H1 (cell line): ENCODE measurements at regions not wholly inside any gene's neighbourhood (a gene's known extent, or its start where the extent isn't known, plus 50 kb on each side); places are given as distances from the start of the nearest gene placed in this dataset.
A peak's percentile ranks its signal among the peaks of the same experiment; 100 is the strongest.

Experiments
- CTCF ChIA-PET: fragments of 300-600 bp; sonication (Branson Sonifier 250); formaldehyde crosslinking; loops from one replicate; lab custom pipeline; 2021; ENCODE audit not compliant: partially characterized antibody; lab: Charles Lee
- POLR2A ChIA-PET: fragments of 300-600 bp; sonication (Branson Sonifier 250); formaldehyde crosslinking; loops from one replicate; lab custom pipeline; 2021; ENCODE audit warnings: inconsistent platforms; ENCODE audit not compliant: partially characterized antibody; lab: Charles Lee
- DNase-seq, 2 experiments: peaks; one replicate each; pipeline versions ENCODE4 v3.0.0 to v3.0.0-alpha.2; 2010 to 2022; ENCODE audit warnings: low spot score in 2 of 2, low read depth in 1 of 2, mixed read lengths in 1 of 2
- FAIRE-seq: peaks from 2 replicates; lab custom pipeline; 2011; peaks lifted over from hg19 to GRCh38; lab: Jason Lieb, UNC
- H2AFZ ChIP-seq: 2 replicates; pipeline ENCODE4 v1.8.1; 2012; ENCODE audit warnings: low read length, inconsistent platforms
- H2AK5ac ChIP-seq: 2 replicates; pipeline ENCODE4 v1.6.1; 2013; ENCODE audit warnings: low read depth, low read length
- H2BK120ac ChIP-seq: replicated peaks from 2 replicates; pipeline ENCODE3; 2013; ENCODE audit warnings: low read depth, low read length, inconsistent platforms
- H2BK12ac ChIP-seq: 2 replicates; pipeline ENCODE4 v1.6.1; 2013; ENCODE audit warnings: low read depth, low read length
- H2BK15ac ChIP-seq: 2 replicates; pipeline ENCODE4 v1.6.1; 2013; ENCODE audit warnings: low read length
- H2BK20ac ChIP-seq: 2 replicates; pipeline ENCODE4 v1.6.1; 2013; ENCODE audit warnings: low read length
- H2BK5ac ChIP-seq: 2 replicates; pipeline ENCODE4 v1.6.1; 2013; ENCODE audit warnings: low read depth, low read length
- H3K14ac ChIP-seq: 2 replicates; pipeline ENCODE4 v1.6.1; 2013; ENCODE audit warnings: inconsistent platforms; ENCODE audit not compliant: insufficient read length
- H3K18ac ChIP-seq: 2 replicates; pipeline ENCODE4 v1.6.1; 2013; ENCODE audit warnings: low read length; ENCODE audit errors: extremely low read depth
- H3K23ac ChIP-seq: 2 replicates; pipeline ENCODE4 v1.6.1; 2013; ENCODE audit warnings: inconsistent platforms; ENCODE audit not compliant: insufficient read length
- H3K23me2 ChIP-seq: 2 replicates; pipeline ENCODE4 v1.6.1; 2013; ENCODE audit warnings: low read depth, low read length
- H3K27ac ChIP-seq: 2 replicates; pipeline ENCODE4 v1.6.1; 2011; ENCODE audit warnings: low read depth, low read length, inconsistent platforms
- H3K27me3 ChIP-seq, 4 experiments: replicated peaks in 1 of 4; 1 replicate in 1 of 4; 2 replicates in 3 of 4; pipeline versions ENCODE4 v1.6.1 to v1.8.1; 2011 to 2013; ENCODE audit warnings: low read length in 3 of 4, mild to moderate bottlenecking in 3 of 4, inconsistent platforms in 2 of 4, mixed read lengths in 2 of 4, moderate library complexity in 1 of 4; ENCODE audit not compliant: control insufficient read depth in 3 of 4, insufficient read depth in 3 of 4; ENCODE audit errors: extremely low read depth in 1 of 4
- H3K36me3 ChIP-seq, 4 experiments: 2 replicates each; pipeline versions ENCODE4 v1.6.1 to v1.8.1; 2011 to 2013; ENCODE audit warnings: mild to moderate bottlenecking in 4 of 4, low read length in 3 of 4, moderate library complexity in 2 of 4, control low read depth in 1 of 4, inconsistent platforms in 1 of 4; ENCODE audit not compliant: insufficient read depth in 4 of 4, control insufficient read depth in 2 of 4
- H3K4ac ChIP-seq: replicated peaks from 2 replicates; pipeline ENCODE3; 2013; ENCODE audit warnings: low read length, low read depth, mixed read lengths, inconsistent platforms; ENCODE audit not compliant: insufficient read length
- H3K4me1 ChIP-seq, 4 experiments: replicated peaks in 1 of 4; 1 replicate in 1 of 4; 2 replicates in 3 of 4; pipeline versions ENCODE4 v1.6.1 to v1.8.1; 2011 to 2013; ENCODE audit warnings: low read length in 3 of 4, inconsistent platforms in 2 of 4, mixed read lengths in 1 of 4; ENCODE audit not compliant: insufficient read depth in 4 of 4, control insufficient read depth in 3 of 4
- H3K4me2 ChIP-seq, 2 experiments: 2 replicates each; pipeline versions ENCODE4 v1.6.1 to v1.8.1; 2011 to 2013; ENCODE audit warnings: low read depth in 2 of 2, low read length in 2 of 2, control low read depth in 1 of 2, inconsistent platforms in 1 of 2, mild to moderate bottlenecking in 1 of 2; ENCODE audit not compliant: insufficient read depth in 1 of 2
- H3K4me3 ChIP-seq, 4 experiments: fragments of 200-600, 300-600 bp in 1 of 4; sonication (generic), shearing (Covaris generic), sonication (Bioruptor Twin) in 1 of 4; 2 replicates each; pipeline versions ENCODE4 v1.5.1 to v1.8.1; 2011 to 2016; ENCODE audit warnings: low read length in 4 of 4, low read depth in 3 of 4, control low read depth in 2 of 4, inconsistent platforms in 2 of 4, mild to moderate bottlenecking in 2 of 4, mixed read lengths in 1 of 4, moderate library complexity in 1 of 4; ENCODE audit not compliant: insufficient read depth in 2 of 4; ENCODE audit errors: extremely low read depth in 1 of 4
- H3K56ac ChIP-seq: replicated peaks from 2 replicates; pipeline ENCODE3; 2013; ENCODE audit warnings: low read depth, mild to moderate bottlenecking, mixed read lengths, low read length, inconsistent platforms; ENCODE audit not compliant: insufficient read length
- H3K79me1 ChIP-seq: 2 replicates; pipeline ENCODE4 v1.6.1; 2013; ENCODE audit warnings: low read depth, low read length, control low read depth
- H3K79me2 ChIP-seq, 2 experiments: 2 replicates each; pipeline versions ENCODE4 v1.6.1 to v1.8.1; 2012 to 2013; ENCODE audit warnings: low read length in 2 of 2, mild to moderate bottlenecking in 2 of 2, inconsistent platforms in 1 of 2; ENCODE audit not compliant: insufficient read depth in 2 of 2, control insufficient read depth in 1 of 2
- H3K9ac ChIP-seq, 4 experiments: replicated peaks in 1 of 4; 1 replicate in 1 of 4; 2 replicates in 3 of 4; pipeline versions ENCODE4 v1.6.1 to v1.8.1; 2011 to 2013; ENCODE audit warnings: low read depth in 3 of 4, low read length in 3 of 4, control low read depth in 2 of 4, mild to moderate bottlenecking in 2 of 4, moderate library complexity in 2 of 4, inconsistent platforms in 1 of 4; ENCODE audit errors: extremely low read depth in 1 of 4
- H3K9me3 ChIP-seq, 2 experiments: 2 replicates each; pipeline versions ENCODE4 v1.6.1 to v1.8.1; 2012 to 2013; ENCODE audit warnings: mild to moderate bottlenecking in 2 of 2, moderate library complexity in 2 of 2, control low read depth in 1 of 2, inconsistent platforms in 1 of 2, low read depth in 1 of 2, low read length in 1 of 2, mixed read lengths in 1 of 2; ENCODE audit not compliant: insufficient read depth in 2 of 2
- H4K20me1 ChIP-seq, 2 experiments: replicated peaks in 1 of 2; 2 replicates each; pipeline versions ENCODE3 to v1.8.1; 2011 to 2013; ENCODE audit warnings: inconsistent platforms in 2 of 2, low read length in 2 of 2, mild to moderate bottlenecking in 1 of 2; ENCODE audit not compliant: insufficient read depth in 2 of 2, control insufficient read depth in 1 of 2
- H4K5ac ChIP-seq: 2 replicates; pipeline ENCODE4 v1.6.1; 2013; ENCODE audit warnings: low read length, low read depth, mixed read lengths, inconsistent platforms; ENCODE audit not compliant: insufficient read length
- H4K8ac ChIP-seq: 2 replicates; pipeline ENCODE4 v1.8.0; 2013; ENCODE audit warnings: mild to moderate bottlenecking, moderate library complexity, low read length, inconsistent platforms; ENCODE audit not compliant: insufficient read depth; ENCODE audit errors: extremely low read depth
- H4K91ac ChIP-seq: replicated peaks from 2 replicates; pipeline ENCODE3; 2013; ENCODE audit warnings: low read length, mixed read lengths, inconsistent platforms; ENCODE audit not compliant: insufficient read length
- BACH1 ChIP-seq: IDR thresholded peaks from 2 replicates; pipeline ENCODE4 v1.6.1; 2012; ENCODE audit warnings: low read length, improper control_type of control experiment
- EGR1 ChIP-seq: IDR thresholded peaks from 2 replicates; pipeline ENCODE4 v1.6.1; 2011; ENCODE audit warnings: low read depth, low read length, borderline replicate concordance
- NRF1 ChIP-seq: IDR thresholded peaks from 2 replicates; pipeline ENCODE4 v1.6.1; 2011; ENCODE audit warnings: mild to moderate bottlenecking, low read depth, low read length, improper control_type of control experiment
- WGBS, 2 experiments: shearing (Covaris generic) in 1 of 2; methylation state at CpG; one replicate each; pipeline versions ENCODE4 v1.1.6 to v1.1.7; 2013 to 2015; ENCODE audit warnings: low lambda C conversion rate in 2 of 2, mixed read lengths in 2 of 2, inconsistent platforms in 1 of 2, low coverage in 1 of 2, missing lambda C conversion rate in 1 of 2; ENCODE audit not compliant: insufficient replicate concordance in 2 of 2, insufficient coverage in 1 of 2, insufficient read length in 1 of 2; ENCODE audit errors: extremely low coverage in 1 of 2, missing lambda C conversion rate in 1 of 2; 5-methylcytosine and 5-hydroxymethylcytosine counted together

DNA sequence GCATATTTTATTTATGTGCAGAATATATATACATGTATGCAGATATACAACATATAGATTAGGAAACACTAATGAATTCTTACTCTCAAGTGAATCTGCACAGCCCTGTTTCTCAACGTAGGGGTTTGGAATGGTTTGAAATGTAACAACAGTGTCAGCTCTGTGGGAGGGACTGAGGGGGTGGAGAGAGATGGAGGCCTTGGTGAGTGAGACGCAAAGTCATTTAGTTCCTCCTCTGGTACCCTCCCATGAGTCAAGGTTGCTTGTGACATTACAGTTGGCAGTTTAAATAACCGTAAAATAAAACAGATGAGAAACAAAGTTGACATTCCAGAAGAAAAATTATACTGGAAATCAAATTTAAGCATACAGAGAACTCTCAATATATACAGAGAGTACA, 313.0 kb upstream of the PRKD1 start:
- POLR2A ChIA-PET, result no interaction called here
- H3K36me3 ChIP-seq, result no peaks in the 10 kb centered on the region
- H3K9me3 ChIP-seq, result no peaks in the 10 kb centered on the region; a peak in 1 of 4 replicates
- H4K8ac ChIP-seq, result no peak overlapping the region
- no peak overlapping the region for H2BK5ac ChIP-seq
- H2BK20ac ChIP-seq, result no peak overlapping the region
- no peak overlapping the region for H2AK5ac ChIP-seq
- H3K4me2 ChIP-seq, result no peak overlapping the region
- no peaks in the 10 kb centered on the region for H3K79me1 ChIP-seq
- H4K5ac ChIP-seq, result no peak overlapping the region
- no peak for DNase-seq
- no peak overlapping the region for H2BK120ac ChIP-seq
- no peaks in the 10 kb centered on the region for H3K23me2 ChIP-seq
- 82% methylated on average over 3 of the region's 3 CpGs; no CpG with 5 or more reads in 1 of the 2 experiments for WGBS, 2 experiments
- no peak overlapping the region for H3K27ac ChIP-seq
- H3K27me3 ChIP-seq, result no peaks in the 10 kb centered on the region
- no peak overlapping the region for H2BK15ac ChIP-seq
- no peak overlapping the region for H2AFZ ChIP-seq
- TF ChIP-seq EGR1 (peak; percentile 17; the same call in 1 of the 2 replicates), NRF1 (no peak), BACH1 (no peak)
- FAIRE-seq, result no peak
- H3K56ac ChIP-seq, result no peak overlapping the region
- no peaks in the 10 kb centered on the region for H3K79me2 ChIP-seq
- no peak overlapping the region for H3K18ac ChIP-seq
- H2BK12ac ChIP-seq, result no peak overlapping the region
- no peak overlapping the region for H4K91ac ChIP-seq
- no peak overlapping the region for H3K4me3 ChIP-seq
- H3K23ac ChIP-seq, result no peak overlapping the region
- H3K4ac ChIP-seq, result no peak overlapping the region
- no peaks in the 10 kb centered on the region; a peak in 1 of 7 replicates for H3K4me1 ChIP-seq
- H3K9ac ChIP-seq, result no peak overlapping the region
- no peak overlapping the region for H3K14ac ChIP-seq
- H4K20me1 ChIP-seq, result no peaks in the 10 kb centered on the region
- CTCF ChIA-PET, result interaction anchor here (0.6 to 1.2 kb wide), 2 partner anchors 30 to 82 kb away, joined by 3 read pairs; no protein-coding TSS in a partner anchor
